ENCODE measurements at regions not wholly inside any gene's neighbourhood (a gene's known extent, or its start where the extent isn't known, plus 50 kb on each side); places are given as distances from the start of the nearest gene placed in this dataset.

GRCh38 chr10:110370006-110370405 lies 65.3 kb upstream of the SMNDC1 start:
- Histone ChIP-seq H2AFZ (ENCODE audit: insufficient read depth, low read depth, low read length, poor library complexity, severe bottlenecking) (no peak overlapping the region), H3K36me3 (replicated peaks in 1 of 2; ENCODE audit: control extremely low read depth in 1 of 2, control insufficient read depth in 1 of 2, extremely low read depth in 1 of 2, insufficient read depth in 2 of 2, low read length in 1 of 2) (no peaks in the 10 kb centered on the region), H3K4me2 (replicated peaks; ENCODE audit: low read depth, low read length, poor library complexity, severe bottlenecking) (no peak overlapping the region), H3K4me1 (ENCODE audit: control insufficient read depth in 2 of 2, insufficient read depth in 2 of 2, low read length in 2 of 2) (no peaks in the 10 kb centered on the region), H3K27me3 (replicated peaks in 1 of 4; ENCODE audit: control extremely low read depth in 1 of 4, control insufficient read depth in 3 of 4, insufficient read depth in 4 of 4, low read length in 3 of 4) (no peaks in the 10 kb centered on the region), H3K9ac (ENCODE audit: low read length) (no peak overlapping the region), H3K9me3 (ENCODE audit: control extremely low read depth in 1 of 3, control insufficient read depth in 2 of 3, insufficient read depth in 1 of 3, low read length in 2 of 3) (no peaks in the 10 kb centered on the region), H3K79me2 (ENCODE audit: control insufficient read depth, insufficient read depth, low read length) (no peaks in the 10 kb centered on the region), H3K4me3 (ENCODE audit: control extremely low read depth in 1 of 5, extremely low read depth in 1 of 5, insufficient read depth in 1 of 5, low read depth in 2 of 5, low read length in 4 of 5) (no peak overlapping the region), H4K20me1 (ENCODE audit: control insufficient read depth, insufficient read depth, low read length, poor library complexity, severe bottlenecking) (no peaks in the 10 kb centered on the region), H3K27ac (ENCODE audit: low read length in 2 of 2) (no peak overlapping the region)
- POLR2A ChIA-PET = no interaction called here
- Mint-ChIP-seq H3K4me1 (peaks cover 9% of the 10 kb centered on the region), H3K27ac (no peak overlapping the region), H3K27me3 (peaks cover 6% of the 10 kb centered on the region), H3K9me3 (ENCODE audit: insufficient read depth) (no peaks in the 10 kb centered on the region), H3K4me3 (no peak overlapping the region)
- no peak for TF ChIP-seq EZH2 (IDR thresholded peaks at IDR 0.05; ENCODE audit: borderline replicate concordance, insufficient read depth, low read depth, low read length, poor library complexity, severe bottlenecking)
- no peak for TF ChIP-seq CTCF (IDR thresholded peaks at IDR 0.05)
- WGBS (ENCODE audit: insufficient coverage) = 25% methylated on average over 2 of the region's 4 CpGs
- DNase-seq (no peak), ATAC-seq (ENCODE audit: low read depth) (no peak)
- intact Hi-C loops (cut with micrococcal nuclease) = no loop called here
- CTCF ChIA-PET = no interaction called here

- ATAC-seq (ENCODE audit: low read depth) (no peak), DNase-seq (no peak)
- Histone ChIP-seq H3K27me3 (replicated peaks in 1 of 4; ENCODE audit: control extremely low read depth in 1 of 4, control insufficient read depth in 3 of 4, insufficient read depth in 4 of 4, low read length in 3 of 4) (no peaks in the 10 kb centered on the region), H3K27ac (ENCODE audit: low read length in 2 of 2) (no peak overlapping the region), H3K4me2 (replicated peaks; ENCODE audit: low read depth, low read length, poor library complexity, severe bottlenecking) (no peak overlapping the region), H3K9me3 (ENCODE audit: control extremely low read depth in 1 of 3, control insufficient read depth in 2 of 3, insufficient read depth in 1 of 3, low read length in 2 of 3) (no peaks in the 10 kb centered on the region), H2AFZ (ENCODE audit: insufficient read depth, low read depth, low read length, poor library complexity, severe bottlenecking) (no peak overlapping the region), H4K20me1 (ENCODE audit: control insufficient read depth, insufficient read depth, low read length, poor library complexity, severe bottlenecking) (no peaks in the 10 kb centered on the region), H3K9ac (ENCODE audit: low read length) (no peak overlapping the region), H3K4me3 (ENCODE audit: control extremely low read depth in 1 of 5, extremely low read depth in 1 of 5, insufficient read depth in 1 of 5, low read depth in 2 of 5, low read length in 4 of 5) (no peak overlapping the region), H3K4me1 (ENCODE audit: control insufficient read depth in 2 of 2, insufficient read depth in 2 of 2, low read length in 2 of 2) (no peaks in the 10 kb centered on the region), H3K36me3 (replicated peaks in 1 of 2; ENCODE audit: control extremely low read depth in 1 of 2, control insufficient read depth in 1 of 2, extremely low read depth in 1 of 2, insufficient read depth in 2 of 2, low read length in 1 of 2) (no peaks in the 10 kb centered on the region), H3K79me2 (ENCODE audit: control insufficient read depth, insufficient read depth, low read length) (no peaks in the 10 kb centered on the region)
- ChIA-PET POLR2A (interaction anchor here (0.6 kb wide), 1 partner anchor 358 kb away, joined by 3 read pairs; no protein-coding TSS in a partner anchor), CTCF (interaction anchor here (0.9 to 1.0 kb wide), 2 partner anchors 11 to 174 kb away, joined by 4 to 6 read pairs; no protein-coding TSS in a partner anchor)
- Mint-ChIP-seq H3K27me3 (peaks cover 14% of the 10 kb centered on the region), H3K4me3 (no peak overlapping the region), H3K9me3 (ENCODE audit: insufficient read depth) (no peaks in the 10 kb centered on the region), H3K4me1 (peaks cover 8% of the 10 kb centered on the region), H3K27ac (no peak overlapping the region)
- WGBS (ENCODE audit: insufficient coverage) = no CpG with 5 or more reads among the region's 1 CpG
- TF ChIP-seq CTCF (IDR thresholded peaks at IDR 0.05) (no peak), EZH2 (IDR thresholded peaks at IDR 0.05; ENCODE audit: borderline replicate concordance, insufficient read depth, low read depth, low read length, poor library complexity, severe bottlenecking) (no peak)
- intact Hi-C loops (cut with micrococcal nuclease) = no loop called here
Observed at GRCh38 chr10:110372656-110373055, 67.9 kb upstream of the SMNDC1 start.

Data from B cell (primary cell).